K562 (cell line): ENCODE measurements at regions not wholly inside any gene's neighbourhood (a gene's known extent, or its start where the extent isn't known, plus 50 kb on each side); places are given as distances from the start of the nearest gene placed in this dataset.

Experiments used
- ATAC-seq: fragments of 200-7000 bp; cut with Tn5 transposase; 3 replicates; pipeline ENCODE4 v1.9.1; 2020; ENCODE audit warnings: moderate library complexity
- BruUV-seq: library from RNA; stranded (reverse); fragments of 400-500 nt; replicated peaks from 2 replicates; lab custom pipeline; 2021; lab: Mats Ljungman, UMichigan
- CTCF ChIA-PET: fragments of 300-600 bp; formaldehyde crosslinking; extraction: SDS; loops from one replicate; lab custom pipeline; 2021; ENCODE audit warnings: low intra/inter-chr PET ratio; lab: Yijun Ruan, JAX
- POLR2A ChIA-PET: fragments of 300-600, 350-650 bp; sonication (Branson Sonifier 250); formaldehyde crosslinking; extraction: SDS; loops from one replicate; lab custom pipeline; 2021; ENCODE audit warnings: antibody characterized with exemption, inconsistent platforms; lab: Yijun Ruan, JAX
- DNase-seq, 4 experiments: peaks; one replicate each; pipeline versions ENCODE4 v3.0.0 to v3.0.0-alpha.2; 2011 to 2018; ENCODE audit warnings: low spot score in 3 of 4, mixed read lengths in 3 of 4; ENCODE audit errors: extremely low read depth in 1 of 4
- FAIRE-seq: peaks from 2 replicates; lab custom pipeline; 2011; peaks lifted over from hg19 to GRCh38; lab: Jason Lieb, UNC
- H2AFZ ChIP-seq: 2 replicates; pipeline ENCODE4 v1.6.0; 2011; ENCODE audit warnings: low read depth, low read length, control low read depth, inconsistent platforms
- H3K27ac ChIP-seq: fragments of 200-600 bp; 3 replicates; pipeline ENCODE4 v1.8.0; 2011; ENCODE audit warnings: low read depth, mild to moderate bottlenecking, control low read depth, inconsistent platforms, low read length, moderate library complexity, mixed read lengths; ENCODE audit errors: extremely low read depth
- H3K27me3 ChIP-seq, 2 experiments: fragments of 300-600 bp in 1 of 2; 2 replicates in 1 of 2; 3 replicates in 1 of 2; pipeline versions ENCODE4 v1.6.0 to v1.8.0; 2011; ENCODE audit warnings: inconsistent platforms in 2 of 2, low read length in 2 of 2, mild to moderate bottlenecking in 1 of 2, mixed read lengths in 1 of 2, moderate library complexity in 1 of 2; ENCODE audit not compliant: control insufficient read depth in 2 of 2, insufficient read depth in 2 of 2
- H3K36me3 ChIP-seq: fragments of 300-600 bp; 3 replicates; pipeline ENCODE4 v1.8.0; 2011; ENCODE audit warnings: mild to moderate bottlenecking, low read length, inconsistent platforms; ENCODE audit not compliant: control insufficient read depth, insufficient read depth
- H3K4me1 ChIP-seq, 2 experiments: fragments of 200-600 bp in 1 of 2; replicated peaks in 1 of 2; 2 replicates in 1 of 2; 3 replicates in 1 of 2; pipeline versions ENCODE4 v1.5.1 to v1.8.0; 2011; ENCODE audit warnings: inconsistent platforms in 2 of 2, low read length in 2 of 2, mild to moderate bottlenecking in 1 of 2, mixed read lengths in 1 of 2, moderate library complexity in 1 of 2; ENCODE audit not compliant: control insufficient read depth in 2 of 2, insufficient read depth in 2 of 2
- H3K4me2 ChIP-seq: 2 replicates; pipeline ENCODE4 v1.6.1; 2011; ENCODE audit warnings: low read length, control low read depth, inconsistent platforms, mixed read lengths; ENCODE audit not compliant: insufficient read depth
- H3K4me3 ChIP-seq: fragments of 200-600 bp; sonication (generic), shearing (Covaris generic); 2 replicates; pipeline ENCODE4 v1.5.1; 2016; ENCODE audit warnings: control low read depth, inconsistent platforms
- H3K79me2 ChIP-seq: fragments of 200-600 bp; 3 replicates; pipeline ENCODE4 v1.8.0; 2011; ENCODE audit warnings: low read length, inconsistent platforms; ENCODE audit not compliant: control insufficient read depth, insufficient read depth
- H3K9ac ChIP-seq, 2 experiments: 2 replicates each; pipeline versions ENCODE4 v1.6.0 to v1.6.1; 2011; ENCODE audit warnings: low read depth in 2 of 2, low read length in 2 of 2, control low read depth in 1 of 2, inconsistent platforms in 1 of 2, mild to moderate bottlenecking in 1 of 2, mixed read lengths in 1 of 2; ENCODE audit not compliant: insufficient read depth in 1 of 2
- H3K9me1 ChIP-seq: one replicate; pipeline ENCODE4 v1.6.0; 2011; ENCODE audit warnings: inconsistent platforms, mild to moderate bottlenecking, low read length, moderate library complexity; ENCODE audit not compliant: control insufficient read depth, insufficient read depth
- H3K9me3 ChIP-seq: replicated peaks from 2 replicates; pipeline ENCODE4 v1.5.1; 2011; ENCODE audit warnings: low read depth, low read length, inconsistent platforms; ENCODE audit not compliant: control insufficient read depth, insufficient read depth
- H4K20me1 ChIP-seq: replicated peaks from 2 replicates; pipeline ENCODE4 v1.6.1; 2011; ENCODE audit warnings: low read length, inconsistent platforms, mixed read lengths; ENCODE audit not compliant: control insufficient read depth, insufficient read depth
- BDP1 ChIP-seq: IDR thresholded peaks from 3 replicates; pipeline ENCODE4 v1.6.1; 2011; ENCODE audit not compliant: insufficient read length, insufficient read depth
- CC2D1A ChIP-seq: fragments of 450-650 bp; IDR thresholded peaks from 2 replicates; pipeline ENCODE4 v1.6.1; 2017; ENCODE audit warnings: mild to moderate bottlenecking
- EWSR1 ChIP-seq: fragments of 450-650 bp; IDR thresholded peaks from 2 replicates; pipeline ENCODE4 v1.6.1; 2018; ENCODE audit warnings: borderline replicate concordance, mild to moderate bottlenecking, low read depth, moderate library complexity; ENCODE audit not compliant: partially characterized antibody
- FOXJ3 ChIP-seq: sonication (generic); formaldehyde crosslinking; IDR thresholded peaks from 2 replicates; pipeline ENCODE4 v1.4.0; 2020; ENCODE audit warnings: mild to moderate bottlenecking, missing genetic modification reagents
- GABPB2 ChIP-seq: fragments of 250-450 bp; sonication (Bioruptor Pico); conservative IDR thresholded peaks from 2 replicates; pipeline ENCODE4 v1.5.1; 2021; ENCODE audit warnings: mild to moderate bottlenecking
- HDAC1 ChIP-seq, 2 experiments: fragments of 450-650 bp; IDR thresholded peaks; 2 replicates each; pipeline ENCODE4 v1.6.1; 2016 to 2017; ENCODE audit warnings: inconsistent platforms in 1 of 2, mild to moderate bottlenecking in 1 of 2, moderate library complexity in 1 of 2
- NFIX ChIP-seq: fragments of 250-450 bp; sonication (Bioruptor Pico); IDR thresholded peaks from 2 replicates; pipeline ENCODE4 v1.4.0; 2020; ENCODE audit warnings: low read depth, mild to moderate bottlenecking, moderate library complexity
- RBFOX2 ChIP-seq: fragments of 200-400 bp; formaldehyde crosslinking; IDR thresholded peaks from 2 replicates; pipeline ENCODE4 v1.6.1; 2017; ENCODE audit warnings: low read depth, mild to moderate bottlenecking, low read length, moderate library complexity
- RUNX1 ChIP-seq: sonication (generic); IDR thresholded peaks from 2 replicates; pipeline ENCODE4 v1.6.1; 2016; ENCODE audit warnings: antibody characterized with exemption, low read depth
- SREBF2 ChIP-seq: sonication (generic); formaldehyde crosslinking; IDR thresholded peaks from 2 replicates; pipeline ENCODE4 v1.4.0; 2020; ENCODE audit warnings: mild to moderate bottlenecking, missing genetic modification reagents
- ZNF695 ChIP-seq: fragments of 450-650 bp; formaldehyde crosslinking; IDR thresholded peaks from 2 replicates; pipeline ENCODE4 v1.4.0; 2020; ENCODE audit warnings: mild to moderate bottlenecking, moderate library complexity
- WGBS: fragments of 100-300 bp; shearing (Covaris generic); methylation state at CpG from one replicate; pipeline ENCODE4 v1.1.6; 2016; ENCODE audit warnings: low coverage, mixed read lengths; ENCODE audit not compliant: insufficient coverage; ENCODE audit errors: missing lambda C conversion rate; 5-methylcytosine and 5-hydroxymethylcytosine counted together
- in situ Hi-C: fragments of 300-500 bp; cut with MboI; formaldehyde crosslinking; loops from 4 replicates; pipeline ENCODE4 v1.15.0; 2018; ENCODE audit warnings: inconsistent platforms, mixed read lengths
- intact Hi-C: fragments of 100-400 bp; cut with micrococcal nuclease; formaldehyde crosslinking; loops from 2 replicates; pipeline ENCODE4 v1.14.2; 2022

DNA sequence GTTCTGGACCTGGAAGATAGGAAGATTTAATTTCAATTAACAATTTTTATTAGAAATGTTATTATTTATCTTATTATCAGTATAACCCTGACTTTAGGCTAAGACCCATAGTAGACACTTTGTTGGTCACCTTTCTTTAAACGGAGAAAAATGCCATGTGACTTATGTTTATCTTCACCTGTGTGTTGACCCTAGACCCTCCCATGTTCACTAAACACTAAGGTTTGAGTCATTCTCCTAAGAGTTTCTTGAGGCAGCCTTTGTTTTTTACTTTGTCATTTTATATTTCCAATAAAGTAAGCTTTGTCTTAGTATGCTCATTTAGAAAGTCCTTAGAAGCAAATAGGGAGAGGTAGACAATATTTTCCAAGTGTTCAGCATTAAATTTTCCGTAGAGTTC is 771.7 kb downstream of the METTL15 start:
- H3K79me2 ChIP-seq, result no peaks in the 10 kb centered on the region
- no peaks in the 10 kb centered on the region for H3K27me3 ChIP-seq
- ChIA-PET CTCF (no interaction called here), POLR2A (no interaction called here)
- intact Hi-C loops, result no loop called here
- in situ Hi-C loops, result no loop called here
- no peak overlapping the region for H3K9ac ChIP-seq
- H3K9me1 ChIP-seq, result no peaks in the 10 kb centered on the region
- H3K4me2 ChIP-seq, result no peak overlapping the region
- no peak overlapping the region for H3K27ac ChIP-seq
- H4K20me1 ChIP-seq, result no peaks in the 10 kb centered on the region
- H3K36me3 ChIP-seq, result no peaks in the 10 kb centered on the region
- DNase-seq (no peak), ATAC-seq (no peak)
- H3K9me3 ChIP-seq, result no peaks in the 10 kb centered on the region
- H3K4me3 ChIP-seq, result no peak overlapping the region
- 0% methylated on average over 2 of the region's 2 CpGs for WGBS
- TF ChIP-seq HDAC1 (IDR thresholded peaks at IDR 0.05) (no peak), ZNF695 (CRISPR knock-in tag) (no peak), BDP1 (no peak), GABPB2 (CRISPR knock-in tag) (no peak), NFIX (no peak), RBFOX2 (no peak), CC2D1A (no peak), EWSR1 (no peak), SREBF2 (CRISPR knock-in tag) (no peak), FOXJ3 (CRISPR knock-in tag) (no peak), RUNX1 (no peak)
- TF ChIP-seq, all 486 proteins: peak for 0
- Histone ChIP-seq H3K4me1 (no peaks in the 10 kb centered on the region), H2AFZ (no peak overlapping the region)
- no TSS peak for BruUV-seq
- no peak for FAIRE-seq
